Fibroblast of villous mesenchyme (primary cell): ENCODE measurements at regions not wholly inside any gene's neighbourhood (a gene's known extent, or its start where the extent isn't known, plus 50 kb on each side); places are given as distances from the start of the nearest gene placed in this dataset.
A peak's percentile ranks its signal among the peaks of the same experiment; 100 is the strongest.

ENCODE experiments used
- DNase-seq: peaks from one replicate; pipeline ENCODE4 v3.0.0-alpha.2; 2010; ENCODE audit warnings: low read depth
- H3K4me3 ChIP-seq: 2 replicates; pipeline ENCODE4 v1.5.1; 2011; ENCODE audit warnings: low read depth, mild to moderate bottlenecking, low read length
- TF ChIP-seq, protein P1 (sequence below): IDR thresholded peaks from 2 replicates; pipeline ENCODE4 v1.5.1; 2012; ENCODE audit warnings: low read depth, mild to moderate bottlenecking, low read length; ENCODE audit not compliant: insufficient read depth

DNA sequence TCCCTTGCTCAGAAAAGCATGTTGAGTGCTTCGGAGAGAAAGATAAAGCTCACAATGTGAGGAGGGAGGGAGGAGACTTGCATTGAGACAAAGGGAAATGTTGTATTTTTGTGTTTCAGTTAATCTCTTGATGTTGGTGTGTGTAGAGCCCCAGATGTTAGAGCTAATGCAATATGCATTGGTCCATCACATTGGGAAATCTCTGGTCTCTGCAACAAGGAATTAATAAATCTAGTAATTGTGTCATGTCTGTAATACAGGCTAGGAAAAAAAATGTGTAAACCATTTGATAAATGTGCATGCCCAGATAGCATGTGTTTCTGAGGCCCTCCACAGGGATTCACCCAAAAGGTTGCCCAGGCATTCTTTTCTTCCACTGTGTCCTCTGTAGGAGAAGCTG lies 230.4 kb upstream of the KCNH8 start:
- H3K4me3 ChIP-seq, result no peak overlapping the region
- TF ChIP-seq, protein P1, sequence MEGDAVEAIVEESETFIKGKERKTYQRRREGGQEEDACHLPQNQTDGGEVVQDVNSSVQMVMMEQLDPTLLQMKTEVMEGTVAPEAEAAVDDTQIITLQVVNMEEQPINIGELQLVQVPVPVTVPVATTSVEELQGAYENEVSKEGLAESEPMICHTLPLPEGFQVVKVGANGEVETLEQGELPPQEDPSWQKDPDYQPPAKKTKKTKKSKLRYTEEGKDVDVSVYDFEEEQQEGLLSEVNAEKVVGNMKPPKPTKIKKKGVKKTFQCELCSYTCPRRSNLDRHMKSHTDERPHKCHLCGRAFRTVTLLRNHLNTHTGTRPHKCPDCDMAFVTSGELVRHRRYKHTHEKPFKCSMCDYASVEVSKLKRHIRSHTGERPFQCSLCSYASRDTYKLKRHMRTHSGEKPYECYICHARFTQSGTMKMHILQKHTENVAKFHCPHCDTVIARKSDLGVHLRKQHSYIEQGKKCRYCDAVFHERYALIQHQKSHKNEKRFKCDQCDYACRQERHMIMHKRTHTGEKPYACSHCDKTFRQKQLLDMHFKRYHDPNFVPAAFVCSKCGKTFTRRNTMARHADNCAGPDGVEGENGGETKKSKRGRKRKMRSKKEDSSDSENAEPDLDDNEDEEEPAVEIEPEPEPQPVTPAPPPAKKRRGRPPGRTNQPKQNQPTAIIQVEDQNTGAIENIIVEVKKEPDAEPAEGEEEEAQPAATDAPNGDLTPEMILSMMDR, result no peak
- no peak for DNase-seq

GRCh38 chr3:18902081-18902793 lies 246.1 kb upstream of the KCNH8 start:
- TF ChIP-seq, protein P1, result no peak
- H3K4me3 ChIP-seq, result no peak overlapping the region
- DNase-seq, result no peak

GRCh38 chr3:18901571-18901970 lies 246.7 kb upstream of the KCNH8 start:
- no peak overlapping the region for H3K4me3 ChIP-seq
- TF ChIP-seq, protein P1, result no peak
- no peak for DNase-seq

DNA sequence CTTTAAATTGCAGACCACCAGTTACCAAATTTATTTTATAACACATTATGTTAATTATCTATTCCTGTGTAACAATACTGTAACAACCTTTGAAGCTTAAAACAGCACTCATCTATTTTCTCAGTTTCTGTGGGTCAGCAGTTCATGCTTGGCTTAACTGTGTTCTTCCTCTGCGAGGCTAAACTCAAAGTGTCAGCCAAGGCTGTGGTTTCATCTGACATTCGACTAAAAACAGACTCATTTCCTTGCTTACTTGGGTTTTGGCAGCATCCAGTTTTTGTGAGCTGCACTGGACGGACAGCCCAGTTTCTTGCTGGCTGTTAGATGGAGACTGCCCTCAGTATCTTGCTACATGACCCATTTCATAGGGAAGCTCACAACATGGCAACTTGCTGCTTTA lies 247.3 kb upstream of the KCNH8 start:
- DNase-seq, result peak; percentile 0
- TF ChIP-seq, protein P1, result no peak
- no peak overlapping the region for H3K4me3 ChIP-seq

- DNase-seq, result no peak
- no peak overlapping the region for H3K4me3 ChIP-seq
- TF ChIP-seq, protein P1, result no peak
Measured at GRCh38 chr3:18898911-18899310, 249.4 kb upstream of the KCNH8 start.

DNA sequence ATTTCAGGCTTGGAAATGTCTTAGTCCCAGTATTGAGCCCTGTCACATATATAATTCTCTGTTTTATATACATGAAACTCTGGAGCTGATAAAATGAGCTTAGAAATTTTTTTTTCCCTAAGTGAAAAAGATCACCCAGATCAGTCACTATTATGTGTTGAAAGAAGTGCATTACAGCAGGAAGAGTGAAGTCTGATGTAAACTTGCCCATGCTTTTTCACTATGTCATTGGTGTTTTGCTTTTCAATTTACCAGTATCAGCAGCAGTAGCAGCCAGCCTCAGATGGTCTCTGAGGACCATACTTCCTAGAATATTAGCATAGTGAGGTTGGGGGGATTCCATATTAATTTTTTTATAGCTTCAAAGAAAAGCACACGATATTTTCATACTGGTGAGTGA lies 255.6 kb upstream of the KCNH8 start:
- no peak for DNase-seq
- H3K4me3 ChIP-seq, result no peak overlapping the region
- TF ChIP-seq, protein P1, result no peak

DNA sequence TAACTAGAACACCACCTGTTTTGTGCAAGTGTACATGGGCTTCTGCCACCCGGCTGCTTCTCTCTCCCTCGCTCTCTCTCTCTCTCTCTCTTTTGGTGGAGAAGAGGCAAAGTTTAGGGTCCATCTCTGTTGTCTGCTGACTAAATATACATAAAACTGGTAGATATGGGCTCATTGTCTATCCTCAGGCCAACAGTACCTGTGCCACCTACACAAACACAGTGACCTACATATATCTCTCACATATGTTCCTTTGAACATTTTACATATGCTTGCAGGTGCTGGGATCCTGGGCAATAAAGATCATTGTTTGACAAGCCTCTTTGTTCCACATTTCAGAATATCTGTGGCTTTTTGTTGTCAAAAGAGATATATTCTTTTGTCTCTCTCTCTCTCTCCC lies 256.3 kb upstream of the KCNH8 start:
- no peak for DNase-seq
- TF ChIP-seq, protein P1, result no peak
- no peak overlapping the region for H3K4me3 ChIP-seq
